AG10803 (cell line): ENCODE measurements at regions not wholly inside any gene's neighbourhood (a gene's known extent, or its start where the extent isn't known, plus 50 kb on each side); places are given as distances from the start of the nearest gene placed in this dataset.

Source experiments
- DNase-seq: peaks from one replicate; pipeline ENCODE4 v3.0.0; 2010; ENCODE audit warnings: low read depth
- H3K4me3 ChIP-seq: 2 replicates; pipeline ENCODE4 v1.5.1; 2011; ENCODE audit warnings: mild to moderate bottlenecking, low read length, control low read depth
- CTCF ChIP-seq: conservative IDR thresholded peaks from 2 replicates; pipeline ENCODE4 v1.5.1; 2011; ENCODE audit warnings: mild to moderate bottlenecking, low read length, control low read depth, inconsistent platforms

- no peak for DNase-seq
- no peak for TF ChIP-seq CTCF
- H3K4me3 ChIP-seq = no peak overlapping the region
These were observed 265.4 kb downstream of the NUP35 start for GRCh38 chr2:183389546-183390080.

GRCh38 chr2:183390109-183390508 lies 265.9 kb downstream of the NUP35 start:
- no peak overlapping the region for H3K4me3 ChIP-seq
- no peak for DNase-seq
- TF ChIP-seq CTCF = no peak

- TF ChIP-seq CTCF = no peak
- no peak overlapping the region for H3K4me3 ChIP-seq
- DNase-seq = no peak
These were observed 280.1 kb downstream of the NUP35 start for GRCh38 chr2:183404392-183404791.

GRCh38 chr2:183408562-183408961 lies 284.3 kb downstream of the NUP35 start:
- TF ChIP-seq CTCF = no peak
- no peak overlapping the region for H3K4me3 ChIP-seq
- DNase-seq = no peak

GRCh38 chr2:183409662-183410061 lies 285.4 kb downstream of the NUP35 start:
- TF ChIP-seq CTCF = no peak
- no peak overlapping the region for H3K4me3 ChIP-seq

GRCh38 chr2:183416753-183417152 lies 292.5 kb downstream of the NUP35 start:
- no peak for TF ChIP-seq CTCF
- DNase-seq = no peak
- H3K4me3 ChIP-seq = no peak overlapping the region

More at GRCh38 chr2:183409662-183410061, 285.4 kb downstream of the NUP35 start:
- no peak for DNase-seq

GRCh38 chr2:183426825-183427224 lies 302.6 kb downstream of the NUP35 start:
- no peak overlapping the region for H3K4me3 ChIP-seq
- DNase-seq = no peak
- no peak for TF ChIP-seq CTCF
